ENCODE measurements at regions not wholly inside any gene's neighbourhood (a gene's known extent, or its start where the extent isn't known, plus 50 kb on each side); places are given as distances from the start of the nearest gene placed in this dataset.

DNA sequence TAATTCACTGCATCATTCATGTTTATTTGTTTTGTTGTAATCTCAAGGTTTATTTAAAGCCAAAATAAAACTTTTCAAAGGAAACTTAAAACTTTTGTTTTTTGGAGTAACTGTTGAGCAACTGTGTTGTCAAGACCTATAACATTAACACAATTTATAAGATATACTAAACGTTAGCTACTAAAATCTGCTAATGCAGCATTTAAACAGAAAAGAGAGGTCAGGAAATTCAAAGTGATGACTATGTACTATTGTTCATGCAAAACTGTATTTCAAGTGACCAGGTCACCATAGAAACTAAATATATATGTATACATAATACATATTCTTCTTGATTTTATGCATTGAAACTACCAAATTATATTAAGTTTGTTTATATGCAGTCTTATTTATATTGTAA, 1740.9 kb downstream of the EFNA5 start:
- Histone ChIP-seq H3K4me1 (ENCODE audit: control insufficient read depth in 2 of 2, insufficient read depth in 2 of 2, low read length in 2 of 2) (no peaks in the 10 kb centered on the region), H3K27ac (ENCODE audit: low read depth in 2 of 2, low read length in 2 of 2) (no peak overlapping the region), H3K9ac (ENCODE audit: low read depth in 1 of 2, low read length in 2 of 2) (no peak overlapping the region), H3K9me3 (ENCODE audit: control insufficient read depth in 2 of 2, low read length in 2 of 2) (no peaks in the 10 kb centered on the region), H3K4me3 (ENCODE audit: low read length in 2 of 2) (no peak overlapping the region), H3K36me3 (ENCODE audit: control insufficient read depth in 2 of 2, insufficient read depth in 2 of 2, low read length in 2 of 2) (no peaks in the 10 kb centered on the region), H3K27me3 (ENCODE audit: control insufficient read depth in 2 of 2, insufficient read depth in 2 of 2, low read length in 2 of 2) (no peaks in the 10 kb centered on the region)

DNA sequence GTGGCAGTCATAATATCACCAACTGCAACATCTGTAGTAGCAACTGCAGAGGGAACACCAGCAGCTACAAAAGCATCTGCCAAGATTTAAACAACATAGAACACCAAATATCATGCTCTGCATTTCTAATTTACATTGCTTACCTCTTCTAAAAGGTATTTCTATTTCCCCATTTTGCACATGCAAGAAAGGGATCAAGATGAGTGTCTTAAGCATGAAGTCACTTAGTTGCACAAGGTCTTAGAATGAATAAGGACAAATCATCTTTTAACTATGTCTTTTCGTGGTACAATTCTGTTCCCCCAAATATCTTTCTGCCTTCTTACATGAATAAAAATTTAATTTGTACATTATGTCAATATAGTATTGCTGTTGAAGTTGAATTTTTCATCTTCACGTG, 1746.4 kb downstream of the EFNA5 start:
- Histone ChIP-seq H3K4me1 (ENCODE audit: control insufficient read depth in 2 of 2, insufficient read depth in 2 of 2, low read length in 2 of 2) (no peaks in the 10 kb centered on the region), H3K27ac (ENCODE audit: low read depth in 2 of 2, low read length in 2 of 2) (no peak overlapping the region), H3K27me3 (ENCODE audit: control insufficient read depth in 2 of 2, insufficient read depth in 2 of 2, low read length in 2 of 2) (no peaks in the 10 kb centered on the region), H3K4me3 (ENCODE audit: low read length in 2 of 2) (no peak overlapping the region), H3K9me3 (ENCODE audit: control insufficient read depth in 2 of 2, low read length in 2 of 2) (no peaks in the 10 kb centered on the region), H3K36me3 (ENCODE audit: control insufficient read depth in 2 of 2, insufficient read depth in 2 of 2, low read length in 2 of 2) (no peaks in the 10 kb centered on the region), H3K9ac (ENCODE audit: low read depth in 1 of 2, low read length in 2 of 2) (no peak overlapping the region)

DNA sequence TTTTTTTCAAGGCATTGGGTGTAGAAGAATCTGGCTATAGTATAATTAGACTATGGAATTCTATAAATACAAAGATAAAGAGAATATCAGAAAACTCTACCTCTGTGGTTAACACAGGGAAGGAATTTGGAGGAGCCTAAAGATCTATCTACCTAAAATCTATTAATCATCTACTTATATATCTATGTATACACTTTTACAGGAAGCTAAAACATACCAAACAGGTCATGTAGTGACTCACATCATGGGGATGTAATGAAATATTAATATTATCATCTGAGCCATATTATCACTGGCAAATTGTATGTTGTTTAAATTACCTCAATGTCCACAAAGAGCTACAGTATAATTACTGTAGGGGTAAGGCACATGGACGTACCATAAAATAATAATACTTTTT, 1748.2 kb downstream of the EFNA5 start:
- Histone ChIP-seq H3K4me1 (ENCODE audit: control insufficient read depth in 2 of 2, insufficient read depth in 2 of 2, low read length in 2 of 2) (no peaks in the 10 kb centered on the region), H3K36me3 (ENCODE audit: control insufficient read depth in 2 of 2, insufficient read depth in 2 of 2, low read length in 2 of 2) (no peaks in the 10 kb centered on the region), H3K27me3 (ENCODE audit: control insufficient read depth in 2 of 2, insufficient read depth in 2 of 2, low read length in 2 of 2) (no peaks in the 10 kb centered on the region)

DNA sequence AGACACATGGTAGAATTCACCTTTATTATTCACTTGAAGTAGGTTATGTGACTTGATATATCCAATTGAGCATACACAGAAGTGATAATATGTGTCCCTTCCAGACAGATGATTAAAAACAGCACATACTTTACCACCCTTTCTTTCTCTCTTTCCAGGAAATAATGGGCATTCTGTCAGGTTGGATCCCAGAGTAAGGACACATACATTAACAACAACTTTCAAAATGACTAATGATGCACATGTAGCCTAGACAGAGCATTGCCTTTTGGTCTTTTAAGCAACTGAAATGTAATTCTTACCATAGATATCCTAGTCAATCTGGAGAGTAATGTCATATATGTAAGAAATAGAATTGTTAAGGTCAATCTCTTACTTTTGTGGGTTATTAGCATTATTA, 1748.7 kb downstream of the EFNA5 start:
- H3K4me3 ChIP-seq (ENCODE audit: low read length in 2 of 2): no peak overlapping the region
- no peaks in the 10 kb centered on the region for H3K27me3 ChIP-seq (ENCODE audit: control insufficient read depth in 2 of 2, insufficient read depth in 2 of 2, low read length in 2 of 2)
- no peaks in the 10 kb centered on the region for H3K4me1 ChIP-seq (ENCODE audit: control insufficient read depth in 2 of 2, insufficient read depth in 2 of 2, low read length in 2 of 2)
- H3K9me3 ChIP-seq (ENCODE audit: control insufficient read depth in 2 of 2, low read length in 2 of 2): no peaks in the 10 kb centered on the region
- no peak overlapping the region for H3K9ac ChIP-seq (ENCODE audit: low read depth in 1 of 2, low read length in 2 of 2)
- H3K36me3 ChIP-seq (ENCODE audit: control insufficient read depth in 2 of 2, insufficient read depth in 2 of 2, low read length in 2 of 2): no peaks in the 10 kb centered on the region
- no peak overlapping the region for H3K27ac ChIP-seq (ENCODE audit: low read depth in 2 of 2, low read length in 2 of 2)

More for the DNA sequence above, 1748.2 kb downstream of the EFNA5 start:
- Histone ChIP-seq H3K27ac (ENCODE audit: low read depth in 2 of 2, low read length in 2 of 2) (no peak overlapping the region), H3K9ac (ENCODE audit: low read depth in 1 of 2, low read length in 2 of 2) (no peak overlapping the region), H3K9me3 (ENCODE audit: control insufficient read depth in 2 of 2, low read length in 2 of 2) (no peaks in the 10 kb centered on the region), H3K4me3 (ENCODE audit: low read length in 2 of 2) (no peak overlapping the region)

DNA sequence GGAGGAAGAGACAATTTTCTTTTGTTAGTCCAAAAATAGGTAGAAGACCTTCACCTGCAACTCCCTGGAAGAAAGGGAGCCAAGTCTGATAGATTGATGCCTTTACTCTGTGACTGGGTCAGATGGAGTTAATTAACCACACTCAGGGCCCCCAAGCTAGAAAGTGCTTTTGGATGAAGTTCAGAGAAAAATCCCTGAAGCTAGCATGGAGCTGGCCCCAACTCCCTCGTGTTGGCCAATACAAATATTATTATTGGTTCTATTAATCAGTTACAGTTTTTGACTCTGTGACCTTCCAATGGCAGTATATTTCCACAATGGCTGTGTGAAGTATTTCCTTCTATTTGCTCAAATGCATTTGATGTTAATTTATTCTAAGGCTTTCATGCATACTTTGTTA, 1753.5 kb downstream of the EFNA5 start:
- no peaks in the 10 kb centered on the region for H3K36me3 ChIP-seq (ENCODE audit: control insufficient read depth in 2 of 2, insufficient read depth in 2 of 2, low read length in 2 of 2)
- H3K4me3 ChIP-seq (ENCODE audit: low read length in 2 of 2): no peak overlapping the region
- no peak overlapping the region for H3K9ac ChIP-seq (ENCODE audit: low read depth in 1 of 2, low read length in 2 of 2)
- H3K27me3 ChIP-seq (ENCODE audit: control insufficient read depth in 2 of 2, insufficient read depth in 2 of 2, low read length in 2 of 2): no peaks in the 10 kb centered on the region
- no peaks in the 10 kb centered on the region for H3K9me3 ChIP-seq (ENCODE audit: control insufficient read depth in 2 of 2, low read length in 2 of 2)
- H3K4me1 ChIP-seq (ENCODE audit: control insufficient read depth in 2 of 2, insufficient read depth in 2 of 2, low read length in 2 of 2): no peaks in the 10 kb centered on the region
- no peak overlapping the region for H3K27ac ChIP-seq (ENCODE audit: low read depth in 2 of 2, low read length in 2 of 2)

DNA sequence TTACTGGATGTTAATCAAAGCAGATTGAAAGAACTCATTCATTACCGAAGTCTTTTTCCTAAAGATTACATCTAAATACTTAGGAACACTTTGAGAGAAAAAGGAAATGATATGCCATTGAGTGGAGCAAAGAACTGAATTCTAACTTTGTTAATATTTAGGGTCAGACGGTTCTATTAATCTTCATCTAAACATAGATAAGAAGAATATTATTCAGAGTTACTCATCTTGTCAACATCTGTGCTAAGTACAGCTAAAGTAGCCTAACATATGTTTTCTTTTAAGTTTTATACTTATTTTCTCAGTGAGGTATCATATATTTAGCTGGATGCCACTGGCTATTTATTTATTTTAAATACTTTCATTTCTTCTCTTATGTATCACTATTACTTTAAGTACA, 1763.7 kb downstream of the EFNA5 start:
- H3K36me3 ChIP-seq (ENCODE audit: control insufficient read depth in 2 of 2, insufficient read depth in 2 of 2, low read length in 2 of 2): no peaks in the 10 kb centered on the region
- H3K4me1 ChIP-seq (ENCODE audit: control insufficient read depth in 2 of 2, insufficient read depth in 2 of 2, low read length in 2 of 2): no peaks in the 10 kb centered on the region

DNA sequence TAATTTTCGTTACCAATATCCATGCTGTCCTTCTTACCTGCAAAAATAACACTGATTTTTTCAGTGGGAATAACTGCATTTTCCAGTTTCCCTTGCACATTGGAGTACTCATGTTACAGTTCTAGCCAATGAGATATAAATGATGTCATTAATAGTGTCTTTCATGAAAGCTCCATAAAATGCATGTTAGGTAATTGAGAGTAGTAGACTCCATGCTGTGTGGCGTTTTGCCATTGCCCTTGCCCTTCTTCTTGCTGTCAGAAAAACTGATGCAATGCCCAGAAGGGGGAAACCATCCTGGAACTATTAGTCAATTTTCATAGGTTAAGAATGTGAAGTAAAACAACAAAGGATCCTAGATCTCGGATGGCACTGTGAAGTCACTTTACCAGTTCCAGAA, 1765.3 kb downstream of the EFNA5 start:
- Histone ChIP-seq H3K9ac (ENCODE audit: low read depth in 1 of 2, low read length in 2 of 2) (no peak overlapping the region), H3K27ac (ENCODE audit: low read depth in 2 of 2, low read length in 2 of 2) (no peak overlapping the region), H3K27me3 (ENCODE audit: control insufficient read depth in 2 of 2, insufficient read depth in 2 of 2, low read length in 2 of 2) (no peaks in the 10 kb centered on the region), H3K4me3 (ENCODE audit: low read length in 2 of 2) (no peak overlapping the region), H3K9me3 (ENCODE audit: control insufficient read depth in 2 of 2, low read length in 2 of 2) (no peaks in the 10 kb centered on the region), H3K4me1 (ENCODE audit: control insufficient read depth in 2 of 2, insufficient read depth in 2 of 2, low read length in 2 of 2) (no peaks in the 10 kb centered on the region), H3K36me3 (ENCODE audit: control insufficient read depth in 2 of 2, insufficient read depth in 2 of 2, low read length in 2 of 2) (no peaks in the 10 kb centered on the region)

More for the DNA sequence above, 1763.7 kb downstream of the EFNA5 start:
- Histone ChIP-seq H3K9me3 (ENCODE audit: control insufficient read depth in 2 of 2, low read length in 2 of 2) (no peaks in the 10 kb centered on the region), H3K27me3 (ENCODE audit: control insufficient read depth in 2 of 2, insufficient read depth in 2 of 2, low read length in 2 of 2) (no peaks in the 10 kb centered on the region), H3K4me3 (ENCODE audit: low read length in 2 of 2) (no peak overlapping the region), H3K27ac (ENCODE audit: low read depth in 2 of 2, low read length in 2 of 2) (no peak overlapping the region), H3K9ac (ENCODE audit: low read depth in 1 of 2, low read length in 2 of 2) (no peak overlapping the region)

DNA sequence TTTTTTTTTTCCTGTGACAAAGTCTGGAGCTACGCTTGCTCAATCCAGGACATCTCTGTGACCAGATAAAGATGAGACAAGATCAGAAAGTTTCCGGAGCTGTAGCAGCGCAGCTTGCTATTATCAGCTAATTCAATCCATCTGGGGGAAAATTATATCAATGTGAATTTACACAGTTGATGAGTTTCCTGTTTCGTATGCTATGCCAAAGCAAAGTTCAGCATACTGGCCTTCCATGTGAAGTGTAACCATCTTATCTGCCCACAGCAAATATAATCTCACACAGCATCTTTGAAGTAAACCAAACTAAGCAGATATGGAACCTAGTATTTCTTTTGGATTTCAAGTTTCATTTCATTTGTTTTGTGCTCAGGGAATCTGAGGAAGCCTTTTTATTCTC, 1767.7 kb downstream of the EFNA5 start:
- no peaks in the 10 kb centered on the region for H3K36me3 ChIP-seq (ENCODE audit: control insufficient read depth in 2 of 2, insufficient read depth in 2 of 2, low read length in 2 of 2)
- H3K9ac ChIP-seq (ENCODE audit: low read depth in 1 of 2, low read length in 2 of 2): no peak overlapping the region
- no peaks in the 10 kb centered on the region for H3K27me3 ChIP-seq (ENCODE audit: control insufficient read depth in 2 of 2, insufficient read depth in 2 of 2, low read length in 2 of 2)
- H3K27ac ChIP-seq (ENCODE audit: low read depth in 2 of 2, low read length in 2 of 2): no peak overlapping the region
- H3K4me3 ChIP-seq (ENCODE audit: low read length in 2 of 2): no peak overlapping the region
- no peaks in the 10 kb centered on the region for H3K9me3 ChIP-seq (ENCODE audit: control insufficient read depth in 2 of 2, low read length in 2 of 2)
- no peaks in the 10 kb centered on the region for H3K4me1 ChIP-seq (ENCODE audit: control insufficient read depth in 2 of 2, insufficient read depth in 2 of 2, low read length in 2 of 2)

DNA sequence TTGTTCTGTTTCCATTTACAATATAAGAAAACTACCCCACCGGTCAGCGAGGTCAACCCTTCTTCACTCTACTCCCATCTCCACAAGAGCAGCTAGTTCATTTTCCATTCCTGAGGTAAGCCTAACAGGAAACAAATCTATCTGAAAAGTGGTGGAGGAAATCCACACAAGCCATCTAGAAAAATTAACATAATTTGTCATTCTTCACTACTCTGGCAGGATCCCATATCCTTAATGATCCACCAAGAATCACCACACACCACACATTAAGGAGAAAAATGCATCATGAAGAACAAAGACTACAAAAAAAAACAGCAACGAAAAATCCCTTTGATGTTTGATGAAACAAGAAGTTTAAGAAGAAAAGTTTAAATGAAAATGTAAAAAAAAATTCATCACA, 1771.0 kb downstream of the EFNA5 start:
- Histone ChIP-seq H3K36me3 (ENCODE audit: control insufficient read depth in 2 of 2, insufficient read depth in 2 of 2, low read length in 2 of 2) (no peaks in the 10 kb centered on the region), H3K27ac (ENCODE audit: low read depth in 2 of 2, low read length in 2 of 2) (no peak overlapping the region), H3K27me3 (ENCODE audit: control insufficient read depth in 2 of 2, insufficient read depth in 2 of 2, low read length in 2 of 2) (no peaks in the 10 kb centered on the region), H3K9me3 (ENCODE audit: control insufficient read depth in 2 of 2, low read length in 2 of 2) (no peaks in the 10 kb centered on the region), H3K9ac (ENCODE audit: low read depth in 1 of 2, low read length in 2 of 2) (no peak overlapping the region), H3K4me1 (ENCODE audit: control insufficient read depth in 2 of 2, insufficient read depth in 2 of 2, low read length in 2 of 2) (no peaks in the 10 kb centered on the region), H3K4me3 (ENCODE audit: low read length in 2 of 2) (no peak overlapping the region)

DNA sequence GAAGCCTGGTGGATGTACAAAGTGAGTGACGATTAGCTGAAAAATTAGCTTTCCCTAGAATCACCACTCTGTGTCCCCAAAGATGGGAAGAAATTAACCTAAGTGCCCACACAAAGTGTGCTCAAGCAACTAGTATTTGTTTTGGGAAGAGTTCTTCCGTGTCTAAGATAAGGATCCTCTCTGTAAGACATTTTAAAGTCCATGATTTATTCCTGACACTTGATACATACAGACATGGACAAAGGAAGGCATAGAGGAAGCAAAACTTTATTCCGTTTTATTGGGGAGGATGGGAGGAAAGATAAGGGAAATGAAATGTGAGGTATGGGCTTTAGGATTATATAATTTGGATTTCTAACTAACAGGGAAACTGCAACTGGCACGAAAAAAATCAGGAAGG, 1772.6 kb downstream of the EFNA5 start:
- Histone ChIP-seq H3K36me3 (ENCODE audit: control insufficient read depth in 2 of 2, insufficient read depth in 2 of 2, low read length in 2 of 2) (no peaks in the 10 kb centered on the region), H3K4me1 (ENCODE audit: control insufficient read depth in 2 of 2, insufficient read depth in 2 of 2, low read length in 2 of 2) (no peaks in the 10 kb centered on the region), H3K9me3 (ENCODE audit: control insufficient read depth in 2 of 2, low read length in 2 of 2) (no peaks in the 10 kb centered on the region), H3K27me3 (ENCODE audit: control insufficient read depth in 2 of 2, insufficient read depth in 2 of 2, low read length in 2 of 2) (no peaks in the 10 kb centered on the region), H3K4me3 (ENCODE audit: low read length in 2 of 2) (no peak overlapping the region), H3K9ac (ENCODE audit: low read depth in 1 of 2, low read length in 2 of 2) (no peak overlapping the region), H3K27ac (ENCODE audit: low read depth in 2 of 2, low read length in 2 of 2) (no peak overlapping the region)

DNA sequence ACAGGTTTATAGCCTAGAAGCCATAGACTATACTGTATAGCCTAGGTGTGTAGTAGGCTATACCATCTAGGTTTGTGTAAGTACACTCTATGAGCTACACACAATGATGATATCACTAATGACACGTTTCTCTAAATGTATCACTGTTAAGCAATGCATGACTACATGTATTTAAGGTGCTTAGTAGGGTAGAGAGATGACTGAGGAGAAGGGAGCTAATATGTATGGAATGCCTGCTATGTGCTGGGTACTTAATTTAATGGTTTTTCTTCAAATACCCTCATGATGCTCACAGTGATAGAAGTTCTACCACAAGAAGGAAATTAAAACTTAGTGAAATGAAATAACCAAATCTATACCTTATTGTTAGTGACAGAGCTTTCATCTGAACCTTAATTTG, 1785.5 kb downstream of the EFNA5 start:
- Histone ChIP-seq H3K27ac (ENCODE audit: low read depth in 2 of 2, low read length in 2 of 2) (no peak overlapping the region), H3K27me3 (ENCODE audit: control insufficient read depth in 2 of 2, insufficient read depth in 2 of 2, low read length in 2 of 2) (no peaks in the 10 kb centered on the region), H3K9ac (ENCODE audit: low read depth in 1 of 2, low read length in 2 of 2) (no peak overlapping the region), H3K36me3 (ENCODE audit: control insufficient read depth in 2 of 2, insufficient read depth in 2 of 2, low read length in 2 of 2) (no peaks in the 10 kb centered on the region), H3K4me3 (ENCODE audit: low read length in 2 of 2) (no peak overlapping the region), H3K9me3 (ENCODE audit: control insufficient read depth in 2 of 2, low read length in 2 of 2) (no peaks in the 10 kb centered on the region), H3K4me1 (ENCODE audit: control insufficient read depth in 2 of 2, insufficient read depth in 2 of 2, low read length in 2 of 2) (no peaks in the 10 kb centered on the region)
